A549 (cell line): ENCODE measurements at regions not wholly inside any gene's neighbourhood (a gene's known extent, or its start where the extent isn't known, plus 50 kb on each side); places are given as distances from the start of the nearest gene placed in this dataset.

Experiments
- CHD2 ChIP-seq: fragments of 150-350 bp; IDR thresholded peaks from 2 replicates; pipeline ENCODE4 v1.6.1; 2014; ENCODE audit warnings: low read length; ENCODE audit not compliant: partially characterized antibody
- EP300 ChIP-seq, 2 experiments: fragments of >200 bp; sonication (Bioruptor Twin); formaldehyde crosslinking; IDR thresholded peaks; 2 replicates in 1 of 2; 3 replicates in 1 of 2; pipeline ENCODE4 v1.6.1; 2016 to 2017
- HOXA7 ChIP-seq: fragments of 250-450 bp; sonication (Bioruptor Pico); IDR thresholded peaks from 2 replicates; pipeline ENCODE4 v1.5.0; 2020; ENCODE audit warnings: mild to moderate bottlenecking, moderate library complexity
- MYC ChIP-seq: IDR thresholded peaks from 2 replicates; pipeline ENCODE4 v1.6.1; 2012; ENCODE audit warnings: mild to moderate bottlenecking, inconsistent platforms, low read length, improper control_type of control experiment, borderline replicate concordance
- NR3C1 ChIP-seq: fragments of >200 bp; sonication (Bioruptor Twin); formaldehyde crosslinking; IDR thresholded peaks from 3 replicates; pipeline ENCODE4 v1.6.1; 2017
- POLR2A ChIP-seq: IDR thresholded peaks from 2 replicates; pipeline ENCODE4 v1.6.1; 2012; ENCODE audit warnings: mild to moderate bottlenecking, low read length
- RFX5 ChIP-seq: fragments of 450-650 bp; IDR thresholded peaks from 2 replicates; pipeline ENCODE4 v1.7.1; 2014; ENCODE audit warnings: antibody characterized with exemption, mild to moderate bottlenecking, moderate library complexity
- ZFP36 ChIP-seq: fragments of 450-650 bp; IDR thresholded peaks from 2 replicates; pipeline ENCODE4 v1.6.1; 2014; ENCODE audit warnings: borderline replicate concordance; ENCODE audit not compliant: partially characterized antibody
- TF ChIP-seq, protein P1 (sequence below): fragments of >200 bp; sonication (Bioruptor Twin); formaldehyde crosslinking; IDR thresholded peaks from 3 replicates; pipeline ENCODE4 v1.5.1; 2016
- TF ChIP-seq, protein P2 (sequence below): IDR thresholded peaks from 2 replicates; pipeline ENCODE4 v1.6.1; 2012

DNA sequence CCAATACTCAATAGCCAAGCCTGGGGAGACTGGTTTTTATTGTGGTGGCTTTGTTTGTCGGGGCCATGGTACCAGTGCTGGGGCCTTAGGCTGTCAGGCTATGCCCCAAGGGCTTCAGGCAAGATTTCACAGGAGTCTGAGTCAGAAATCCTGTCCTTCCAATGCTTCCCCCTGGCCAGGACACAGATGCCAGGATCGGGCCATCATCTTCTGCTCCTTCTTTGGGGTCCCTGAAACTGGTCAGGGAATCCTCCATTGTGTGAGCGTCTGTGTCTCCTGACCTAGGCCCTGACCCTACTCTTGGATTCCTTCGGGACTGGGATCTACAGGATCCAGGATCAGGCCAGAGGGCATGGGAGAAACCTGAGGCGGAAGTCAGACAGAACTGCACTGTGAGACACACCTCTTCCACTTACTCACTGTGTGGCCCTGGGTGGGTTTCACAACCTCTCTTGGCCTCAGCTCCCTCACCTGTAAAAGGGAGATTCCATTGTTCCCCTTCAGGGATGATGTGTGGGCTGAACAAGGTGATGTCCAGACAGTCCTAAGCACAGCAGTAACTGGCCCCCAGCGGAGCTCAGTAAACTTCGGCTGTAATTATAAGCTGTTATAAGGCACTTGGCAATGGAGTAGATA is 292.7 kb downstream of the UACA start:
- TF ChIP-seq, protein P1, sequence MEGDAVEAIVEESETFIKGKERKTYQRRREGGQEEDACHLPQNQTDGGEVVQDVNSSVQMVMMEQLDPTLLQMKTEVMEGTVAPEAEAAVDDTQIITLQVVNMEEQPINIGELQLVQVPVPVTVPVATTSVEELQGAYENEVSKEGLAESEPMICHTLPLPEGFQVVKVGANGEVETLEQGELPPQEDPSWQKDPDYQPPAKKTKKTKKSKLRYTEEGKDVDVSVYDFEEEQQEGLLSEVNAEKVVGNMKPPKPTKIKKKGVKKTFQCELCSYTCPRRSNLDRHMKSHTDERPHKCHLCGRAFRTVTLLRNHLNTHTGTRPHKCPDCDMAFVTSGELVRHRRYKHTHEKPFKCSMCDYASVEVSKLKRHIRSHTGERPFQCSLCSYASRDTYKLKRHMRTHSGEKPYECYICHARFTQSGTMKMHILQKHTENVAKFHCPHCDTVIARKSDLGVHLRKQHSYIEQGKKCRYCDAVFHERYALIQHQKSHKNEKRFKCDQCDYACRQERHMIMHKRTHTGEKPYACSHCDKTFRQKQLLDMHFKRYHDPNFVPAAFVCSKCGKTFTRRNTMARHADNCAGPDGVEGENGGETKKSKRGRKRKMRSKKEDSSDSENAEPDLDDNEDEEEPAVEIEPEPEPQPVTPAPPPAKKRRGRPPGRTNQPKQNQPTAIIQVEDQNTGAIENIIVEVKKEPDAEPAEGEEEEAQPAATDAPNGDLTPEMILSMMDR, result no peak
- TF ChIP-seq EP300 (IDR thresholded peaks at IDR 0.05) (no peak), NR3C1 (no peak), MYC (no peak), HOXA7 (CRISPR knock-in tag) (no peak), POLR2A (no peak), CHD2 (no peak), ZFP36 (no peak), RFX5 (no peak)
- TF ChIP-seq, protein P2, sequence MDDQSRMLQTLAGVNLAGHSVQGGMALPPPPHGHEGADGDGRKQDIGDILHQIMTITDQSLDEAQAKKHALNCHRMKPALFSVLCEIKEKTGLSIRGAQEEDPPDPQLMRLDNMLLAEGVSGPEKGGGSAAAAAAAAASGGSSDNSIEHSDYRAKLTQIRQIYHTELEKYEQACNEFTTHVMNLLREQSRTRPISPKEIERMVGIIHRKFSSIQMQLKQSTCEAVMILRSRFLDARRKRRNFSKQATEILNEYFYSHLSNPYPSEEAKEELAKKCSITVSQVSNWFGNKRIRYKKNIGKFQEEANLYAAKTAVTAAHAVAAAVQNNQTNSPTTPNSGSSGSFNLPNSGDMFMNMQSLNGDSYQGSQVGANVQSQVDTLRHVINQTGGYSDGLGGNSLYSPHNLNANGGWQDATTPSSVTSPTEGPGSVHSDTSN, result no peak
